ENCODE measurements at regions not wholly inside any gene's neighbourhood (a gene's known extent, or its start where the extent isn't known, plus 50 kb on each side); places are given as distances from the start of the nearest gene placed in this dataset.

DNA sequence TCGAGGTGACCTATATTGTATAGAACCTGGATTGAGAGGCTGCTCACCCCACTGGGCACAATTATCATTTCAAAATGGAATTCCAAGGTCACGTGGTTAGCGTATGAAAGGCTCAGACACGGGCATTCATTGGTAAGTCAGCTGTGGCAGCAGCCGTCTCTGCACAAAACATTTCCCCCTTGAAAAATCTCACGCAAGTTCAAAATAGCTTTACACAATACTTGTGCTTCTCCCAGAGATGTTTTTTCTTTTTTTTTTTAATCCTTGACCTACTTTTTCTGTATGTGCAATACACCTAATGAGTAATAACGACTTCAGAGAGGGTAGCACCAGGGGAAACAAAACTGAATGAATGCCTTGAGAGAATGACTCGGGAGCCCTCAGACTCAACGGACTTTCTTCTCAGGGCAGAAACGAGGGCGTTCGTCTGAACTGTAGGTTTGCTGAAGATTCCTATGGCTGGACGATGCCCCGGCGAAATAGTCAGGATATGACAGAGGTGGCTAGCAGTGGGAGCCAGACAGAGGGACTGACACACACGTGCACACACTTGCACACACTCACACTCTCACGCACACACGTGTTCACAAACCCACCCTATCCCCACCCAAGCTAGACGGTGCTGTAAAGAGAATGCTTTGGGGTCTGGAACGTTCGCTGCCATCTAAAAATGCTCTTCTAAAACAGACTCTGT is 77.8 kb downstream of the PDCL3 start:
- no peaks in the 10 kb centered on the region for H3K9me2 ChIP-seq (replicated peaks; ENCODE audit: insufficient read depth)
- no peaks in the 10 kb centered on the region for H3K36me3 ChIP-seq (replicated peaks; ENCODE audit: insufficient read depth, low read depth)
- no peaks in the 10 kb centered on the region for H4K20me1 ChIP-seq (ENCODE audit: insufficient read depth, poor library complexity, severe bottlenecking)
- no peaks in the 10 kb centered on the region for H3K4me1 ChIP-seq (ENCODE audit: insufficient read depth)
- H3K4me2 ChIP-seq = no peak overlapping the region
- H3K79me2 ChIP-seq = no peaks in the 10 kb centered on the region
- H3K27me3 ChIP-seq = peaks cover 4% of the 10 kb centered on the region
- no peak for TF ChIP-seq EZH2 (IDR thresholded peaks at IDR 0.05; ENCODE audit: borderline replicate concordance)
- TF ChIP-seq, protein P1, sequence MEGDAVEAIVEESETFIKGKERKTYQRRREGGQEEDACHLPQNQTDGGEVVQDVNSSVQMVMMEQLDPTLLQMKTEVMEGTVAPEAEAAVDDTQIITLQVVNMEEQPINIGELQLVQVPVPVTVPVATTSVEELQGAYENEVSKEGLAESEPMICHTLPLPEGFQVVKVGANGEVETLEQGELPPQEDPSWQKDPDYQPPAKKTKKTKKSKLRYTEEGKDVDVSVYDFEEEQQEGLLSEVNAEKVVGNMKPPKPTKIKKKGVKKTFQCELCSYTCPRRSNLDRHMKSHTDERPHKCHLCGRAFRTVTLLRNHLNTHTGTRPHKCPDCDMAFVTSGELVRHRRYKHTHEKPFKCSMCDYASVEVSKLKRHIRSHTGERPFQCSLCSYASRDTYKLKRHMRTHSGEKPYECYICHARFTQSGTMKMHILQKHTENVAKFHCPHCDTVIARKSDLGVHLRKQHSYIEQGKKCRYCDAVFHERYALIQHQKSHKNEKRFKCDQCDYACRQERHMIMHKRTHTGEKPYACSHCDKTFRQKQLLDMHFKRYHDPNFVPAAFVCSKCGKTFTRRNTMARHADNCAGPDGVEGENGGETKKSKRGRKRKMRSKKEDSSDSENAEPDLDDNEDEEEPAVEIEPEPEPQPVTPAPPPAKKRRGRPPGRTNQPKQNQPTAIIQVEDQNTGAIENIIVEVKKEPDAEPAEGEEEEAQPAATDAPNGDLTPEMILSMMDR (IDR thresholded peaks at IDR 0.05; ENCODE audit: poor library complexity) = no peak
- no peak for TF ChIP-seq EZH2phosphoT487 (IDR thresholded peaks at IDR 0.05; ENCODE audit: low read depth, severe bottlenecking, unreplicated experiment)
- WGBS (ENCODE audit: low lambda C conversion rate, missing lambda C conversion rate) = 85% methylated on average over 21 of the region's 21 CpGs
- H2AFZ ChIP-seq = no peak overlapping the region
- no peak overlapping the region for H3K27ac ChIP-seq
- H3K9me3 ChIP-seq (ENCODE audit: low read depth) = no peaks in the 10 kb centered on the region
- DNase-seq (ENCODE audit: low spot score) = no peak
- no peak overlapping the region for H3K4me3 ChIP-seq

DNA sequence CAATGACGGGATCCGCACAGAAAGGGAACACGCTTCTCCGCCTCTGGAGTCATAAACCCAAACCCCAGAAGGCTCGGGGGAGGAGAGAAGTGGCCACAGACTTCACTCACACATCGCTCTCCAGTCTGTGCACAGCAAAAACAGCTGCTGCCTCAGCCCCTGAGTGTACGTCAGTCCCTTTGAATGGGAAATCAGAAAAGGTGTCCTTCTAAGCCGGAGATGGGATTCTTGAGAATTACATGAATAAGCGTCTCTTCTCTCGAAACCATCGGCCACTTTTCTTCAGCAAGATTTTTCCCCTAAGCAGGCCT is 78.3 kb downstream of the PDCL3 start:
- Histone ChIP-seq H2AFZ (no peak overlapping the region), H3K4me1 (ENCODE audit: insufficient read depth) (no peaks in the 10 kb centered on the region), H3K27ac (no peak overlapping the region), H3K4me3 (no peak overlapping the region), H3K27me3 (peaks cover 3% of the 10 kb centered on the region), H4K20me1 (ENCODE audit: insufficient read depth, poor library complexity, severe bottlenecking) (no peaks in the 10 kb centered on the region), H3K9me2 (replicated peaks; ENCODE audit: insufficient read depth) (no peaks in the 10 kb centered on the region), H3K36me3 (replicated peaks; ENCODE audit: insufficient read depth, low read depth) (no peaks in the 10 kb centered on the region), H3K4me2 (no peak overlapping the region), H3K9me3 (ENCODE audit: low read depth) (no peaks in the 10 kb centered on the region), H3K79me2 (no peaks in the 10 kb centered on the region)
- TF ChIP-seq EZH2phosphoT487 (IDR thresholded peaks at IDR 0.05; ENCODE audit: low read depth, severe bottlenecking, unreplicated experiment) = no peak
- no peak for TF ChIP-seq EZH2 (IDR thresholded peaks at IDR 0.05; ENCODE audit: borderline replicate concordance)
- TF ChIP-seq, protein P1 (IDR thresholded peaks at IDR 0.05; ENCODE audit: poor library complexity) = no peak
- no peak for DNase-seq (ENCODE audit: low spot score)
- WGBS (ENCODE audit: low lambda C conversion rate, missing lambda C conversion rate) = 80% methylated on average over 11 of the region's 11 CpGs

DNA sequence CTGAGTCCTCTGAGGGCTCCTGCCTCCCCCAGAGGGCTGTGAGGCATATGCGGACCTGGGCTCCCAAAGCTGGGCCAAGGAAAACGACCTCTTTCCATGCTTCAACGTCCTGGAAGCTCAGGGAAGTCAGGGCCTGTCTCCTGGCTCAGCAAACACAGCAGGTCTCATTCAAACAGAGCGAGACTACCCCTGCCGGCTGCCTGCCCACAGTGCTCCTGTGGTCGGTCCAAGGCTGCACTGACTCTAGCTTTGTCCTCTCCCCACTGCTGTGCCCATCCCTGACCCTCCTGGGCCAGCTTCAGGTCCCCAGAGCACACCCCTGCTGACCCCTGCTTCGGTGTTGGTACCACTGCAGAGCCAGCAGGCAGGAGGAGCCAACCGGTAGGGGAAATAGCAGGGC is 79.6 kb downstream of the PDCL3 start:
- no peak for DNase-seq (ENCODE audit: low spot score)
- Histone ChIP-seq H3K4me1 (ENCODE audit: insufficient read depth) (no peaks in the 10 kb centered on the region), H3K4me3 (no peak overlapping the region), H3K9me2 (replicated peaks; ENCODE audit: insufficient read depth) (no peaks in the 10 kb centered on the region), H2AFZ (no peak overlapping the region), H3K27ac (no peak overlapping the region), H3K79me2 (no peaks in the 10 kb centered on the region), H3K36me3 (replicated peaks; ENCODE audit: insufficient read depth, low read depth) (no peaks in the 10 kb centered on the region), H4K20me1 (ENCODE audit: insufficient read depth, poor library complexity, severe bottlenecking) (no peaks in the 10 kb centered on the region), H3K27me3 (no peaks in the 10 kb centered on the region), H3K9me3 (ENCODE audit: low read depth) (no peaks in the 10 kb centered on the region), H3K4me2 (no peak overlapping the region)
- 82% methylated on average over 8 of the region's 8 CpGs for WGBS (ENCODE audit: low lambda C conversion rate, missing lambda C conversion rate)
- no peak for TF ChIP-seq EZH2phosphoT487 (IDR thresholded peaks at IDR 0.05; ENCODE audit: low read depth, severe bottlenecking, unreplicated experiment)
- no peak for TF ChIP-seq EZH2 (IDR thresholded peaks at IDR 0.05; ENCODE audit: borderline replicate concordance)
- TF ChIP-seq, protein P1 (IDR thresholded peaks at IDR 0.05; ENCODE audit: poor library complexity) = no peak
